ENCODE measurements at regions not wholly inside any gene's neighbourhood (a gene's known extent, or its start where the extent isn't known, plus 50 kb on each side); places are given as distances from the start of the nearest gene placed in this dataset.

- TF ChIP-seq CTCF (IDR thresholded peaks at IDR 0.05 in 4 of 5, conservative IDR thresholded peaks at IDR 0.05 in 1 of 5) (no peak), POLR2A (IDR thresholded peaks at IDR 0.05) (no peak)
Measured at GRCh38 chr1:185406006-185406690, 89.1 kb upstream of the IVNS1ABP start.
